ENCODE measurements at regions not wholly inside any gene's neighbourhood (a gene's known extent, or its start where the extent isn't known, plus 50 kb on each side); places are given as distances from the start of the nearest gene placed in this dataset.
"Not testable (repeated sequence)": the region's sequence is repeated elsewhere in the genome, so short reads cannot be mapped to it uniquely, and the experiment has no call there.

GRCh38 chr1:194859481-194860154 lies 1673.2 kb upstream of the B3GALT2 start:
- not testable (repeated sequence) for DNase-seq

GRCh38 chr1:194858811-194859480 lies 1672.5 kb upstream of the B3GALT2 start:
- DNase-seq = not testable (repeated sequence)

DNA sequence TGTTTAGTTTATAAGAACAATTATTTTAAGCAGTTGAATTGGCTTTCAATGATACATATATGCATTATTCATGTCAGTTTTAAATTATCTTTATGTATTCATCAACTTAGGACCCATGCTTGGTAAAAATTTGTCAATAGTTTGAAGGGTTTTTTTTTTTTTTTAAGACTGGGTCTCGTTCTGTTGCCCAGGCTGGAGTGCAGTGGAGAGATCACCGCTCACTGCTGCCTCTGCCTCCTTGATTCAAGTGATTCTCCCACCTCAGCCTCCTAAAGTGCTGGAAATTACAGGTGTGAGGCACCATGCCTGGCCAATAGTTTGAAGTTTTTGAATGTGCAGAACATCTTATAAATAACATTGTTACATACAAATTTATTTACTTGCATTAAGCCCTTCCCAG lies 1671.0 kb upstream of the B3GALT2 start:
- DNase-seq = no peak

GRCh38 chr1:194848846-194849245 lies 1662.4 kb upstream of the B3GALT2 start:
- no peak for DNase-seq

DNA sequence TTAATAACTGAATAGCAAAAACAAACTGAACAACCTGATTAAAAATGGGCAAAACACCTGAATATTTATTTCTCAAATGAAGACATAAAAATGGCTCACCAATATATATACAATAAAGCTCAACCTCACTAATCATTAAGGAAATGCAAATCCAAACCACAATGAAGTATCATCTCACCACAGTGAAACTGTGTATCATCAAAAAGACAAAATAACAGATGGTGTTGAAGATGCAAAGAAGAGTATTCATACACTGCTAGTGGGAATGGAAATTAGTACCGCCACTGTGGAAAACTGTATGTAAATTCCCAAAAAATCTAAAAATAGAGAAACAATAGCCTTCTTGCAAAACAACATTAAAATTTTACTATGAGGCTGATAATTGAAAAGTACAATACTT lies 1660.1 kb upstream of the B3GALT2 start:
- no peak for DNase-seq

GRCh38 chr1:194843077-194843476 lies 1656.7 kb upstream of the B3GALT2 start:
- DNase-seq = no peak

DNA sequence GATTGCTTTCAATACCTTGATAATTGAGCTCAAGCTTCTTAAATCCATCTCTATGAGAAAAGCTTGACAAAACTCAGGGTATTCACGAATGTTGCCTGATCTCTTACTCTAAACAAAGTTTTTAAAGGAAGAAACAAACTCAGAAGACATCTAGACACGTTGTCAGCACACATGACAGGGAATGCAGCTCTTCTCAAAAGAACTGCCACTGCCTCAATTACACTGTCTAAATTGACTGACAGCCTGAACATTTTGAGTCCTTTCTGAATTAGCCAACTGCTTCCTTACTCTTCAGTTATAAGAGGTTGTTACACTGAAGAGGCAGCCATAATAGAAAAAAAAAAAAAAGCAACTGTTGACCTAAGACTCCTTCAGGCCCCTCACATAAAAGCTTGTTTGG lies 1646.7 kb upstream of the B3GALT2 start:
- no peak for DNase-seq

GRCh38 chr1:194831595-194831994 lies 1645.2 kb upstream of the B3GALT2 start:
- DNase-seq = not testable (repeated sequence)

- DNase-seq = no peak
These were observed 1644.0 kb upstream of the B3GALT2 start for GRCh38 chr1:194830387-194830786.

DNA sequence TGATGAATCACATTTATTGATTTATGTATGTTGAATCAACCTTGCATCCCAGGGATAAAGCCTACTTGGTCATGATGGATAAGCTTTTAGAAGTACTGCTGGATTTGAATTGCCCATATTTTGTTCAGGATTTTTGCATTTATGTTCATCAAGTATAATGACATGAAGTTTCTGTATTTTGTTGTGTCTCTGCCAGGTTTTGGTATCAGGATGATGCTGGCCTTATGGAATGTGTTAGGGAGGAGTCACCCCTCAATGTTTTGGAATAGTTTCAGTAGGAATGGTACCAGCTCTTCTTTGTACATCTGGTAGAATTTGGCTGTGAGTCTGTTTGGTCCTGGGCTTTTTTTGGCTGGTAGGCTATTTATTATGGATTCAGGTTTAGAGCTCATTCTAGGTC lies 1643.1 kb upstream of the B3GALT2 start:
- DNase-seq = no peak

GRCh38 chr1:194825382-194825781 lies 1639.0 kb upstream of the B3GALT2 start:
- DNase-seq = no peak

DNA sequence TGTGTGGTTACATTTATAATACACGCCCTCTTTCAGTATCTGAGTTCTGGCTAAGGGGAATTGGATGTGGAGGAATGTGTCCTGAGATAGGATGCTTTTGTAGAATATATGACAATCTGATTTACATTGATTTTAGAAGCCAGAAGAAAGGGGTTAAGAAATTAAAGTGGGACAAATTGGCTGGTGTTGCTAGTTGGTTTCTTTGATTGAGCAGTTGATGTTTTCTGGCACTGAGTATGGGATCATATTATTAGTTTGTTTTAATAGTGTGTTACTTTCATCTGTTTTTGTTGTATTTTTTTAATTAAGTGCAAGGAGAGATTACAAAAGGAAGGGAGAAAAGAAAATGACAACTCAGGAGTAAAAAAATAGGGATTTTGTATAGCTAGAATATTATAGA lies 1634.7 kb upstream of the B3GALT2 start:
- no peak for DNase-seq

- no peak for DNase-seq
These were observed 1632.3 kb upstream of the B3GALT2 start for GRCh38 chr1:194818674-194819073.

DNA sequence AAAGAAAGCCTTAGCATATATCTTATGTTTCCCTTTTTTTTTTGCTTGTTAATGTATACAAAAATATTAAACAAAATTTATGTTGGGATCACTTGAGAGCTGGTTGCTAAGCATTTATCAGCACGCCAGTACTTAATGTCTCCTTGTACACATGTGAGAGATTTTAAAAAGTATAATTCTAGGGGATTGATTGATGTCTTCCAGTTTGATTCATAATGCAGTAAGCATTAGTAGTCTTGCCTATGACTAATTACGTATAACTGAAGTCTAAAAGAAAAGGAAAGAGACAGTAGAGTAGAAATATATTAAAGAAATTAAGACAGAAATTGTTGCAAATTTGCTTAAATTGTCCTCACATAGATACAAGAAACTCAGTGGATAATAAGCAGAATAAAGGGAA lies 1630.4 kb upstream of the B3GALT2 start:
- no peak for DNase-seq

- no peak for DNase-seq
These were observed 1626.7 kb upstream of the B3GALT2 start for GRCh38 chr1:194813096-194813495.

- DNase-seq = no peak
These were observed 1623.3 kb upstream of the B3GALT2 start for GRCh38 chr1:194809665-194810064.

DNA sequence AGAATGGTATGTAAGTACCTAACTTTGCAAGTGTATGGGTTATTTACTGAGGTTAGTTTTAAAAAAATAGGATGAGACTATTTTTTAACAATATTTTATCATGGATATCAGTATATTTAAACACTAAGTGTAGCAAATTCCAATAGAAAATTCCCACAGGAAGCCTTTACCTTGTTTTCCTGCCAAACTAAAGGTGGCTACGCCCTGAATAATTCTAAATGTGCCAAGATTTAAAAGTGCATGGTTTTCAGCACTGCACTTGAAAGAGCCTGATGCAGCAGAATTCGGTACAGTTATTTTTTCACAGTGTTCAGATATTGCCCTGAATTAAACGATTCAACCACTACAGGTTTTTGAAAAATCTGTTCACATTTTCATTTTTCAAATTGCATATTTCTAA lies 1622.8 kb upstream of the B3GALT2 start:
- DNase-seq = no peak

DNA sequence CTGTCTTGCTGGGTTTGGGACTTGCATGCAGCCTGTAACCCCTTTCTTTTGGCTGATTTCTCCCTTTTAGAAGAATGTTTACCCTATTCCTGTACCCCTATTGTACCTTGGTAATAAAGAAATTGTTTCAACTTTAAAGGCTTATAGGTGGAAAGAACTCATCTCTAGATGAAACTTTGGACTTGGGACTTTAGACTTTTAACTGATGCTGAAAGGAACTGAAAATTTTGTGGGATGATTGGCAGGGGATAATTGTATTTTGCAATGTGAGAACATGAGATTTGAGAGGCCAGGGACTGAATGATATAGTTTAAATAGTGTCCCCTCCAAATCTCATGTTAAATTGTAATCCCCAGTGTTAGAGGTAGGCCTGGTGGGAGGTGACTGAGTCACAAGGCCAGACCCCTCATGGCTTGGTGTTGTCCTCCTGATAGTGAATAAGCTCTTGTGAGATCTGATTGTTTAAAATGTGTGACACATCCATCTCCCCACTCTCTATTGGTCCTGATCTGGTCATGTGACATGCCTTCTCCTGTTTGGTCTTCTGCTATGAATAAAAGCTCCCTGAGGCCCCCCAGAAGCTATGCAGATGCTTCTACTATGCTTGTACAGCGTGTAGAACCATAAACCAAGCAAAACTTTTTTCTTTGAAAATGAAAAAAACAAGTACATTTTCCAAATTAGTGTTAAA lies 1621.3 kb upstream of the B3GALT2 start:
- no peak for DNase-seq

DNA sequence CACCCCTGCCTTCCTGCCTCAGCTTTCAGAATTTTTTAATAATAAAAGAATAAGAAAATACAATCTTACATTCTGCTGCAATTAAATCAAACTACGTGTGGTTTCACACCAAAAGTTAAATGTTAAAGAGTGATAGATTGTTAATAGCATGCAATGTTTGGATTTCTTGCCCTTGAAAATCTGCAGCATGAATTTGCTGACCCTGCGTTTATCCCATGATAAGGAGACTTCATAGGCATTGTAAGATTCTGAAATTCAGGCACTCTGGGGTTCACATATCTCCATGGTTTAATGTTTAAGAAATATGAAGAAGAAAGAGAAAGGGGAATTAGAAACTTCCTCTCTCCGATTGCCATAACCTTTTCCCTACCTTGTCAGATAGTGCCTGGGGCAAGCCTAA lies 1616.2 kb upstream of the B3GALT2 start:
- DNase-seq = no peak

- no peak for DNase-seq
These were observed 1609.6 kb upstream of the B3GALT2 start for GRCh38 chr1:194795917-194796593.

- DNase-seq = no peak
These were observed 1600.6 kb upstream of the B3GALT2 start for GRCh38 chr1:194787001-194787400.

GRCh38 chr1:194786027-194786426 lies 1599.6 kb upstream of the B3GALT2 start:
- DNase-seq = no peak

- no peak for DNase-seq
These were observed 1590.2 kb upstream of the B3GALT2 start for GRCh38 chr1:194776657-194777056.

GRCh38 chr1:194774535-194774934 lies 1588.1 kb upstream of the B3GALT2 start:
- DNase-seq = no peak
